Kidney capillary endothelial cell (primary cell): ENCODE measurements at regions not wholly inside any gene's neighbourhood (a gene's known extent, or its start where the extent isn't known, plus 50 kb on each side); places are given as distances from the start of the nearest gene placed in this dataset.

Source experiments
- DNase-seq: peaks from one replicate; pipeline ENCODE4 v3.0.0-alpha.2; 2018; ENCODE audit warnings: low spot score

DNA sequence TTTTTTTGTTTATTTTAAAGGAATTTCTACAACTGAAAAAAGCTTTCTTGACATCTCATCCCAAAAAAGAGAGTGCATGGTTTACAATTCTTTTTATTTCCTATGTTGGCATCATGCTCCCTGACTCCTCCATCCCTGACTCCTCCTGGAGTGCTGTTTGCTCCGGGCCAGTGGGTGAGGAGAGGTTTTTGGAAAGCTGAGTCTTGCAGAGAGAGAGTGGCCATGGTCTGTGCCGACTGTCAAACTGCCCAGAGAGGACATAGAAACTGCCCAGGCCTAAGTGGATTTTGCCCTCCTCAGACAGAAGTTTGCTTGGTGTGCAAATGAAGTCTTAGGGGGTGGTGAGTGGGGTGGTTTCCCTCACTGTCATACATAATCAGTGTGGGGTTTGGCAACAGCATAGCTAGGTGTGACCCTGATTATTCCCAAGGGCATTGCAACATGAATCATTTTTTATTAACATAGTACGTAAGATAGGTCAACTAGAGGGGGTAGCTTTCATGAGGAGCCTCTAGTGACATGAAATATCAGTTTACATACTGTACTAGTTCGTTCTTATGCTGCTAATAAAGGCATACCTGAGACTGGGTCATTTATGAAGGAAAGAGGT is 179.8 kb upstream of the UBL3 start:
- DNase-seq: no peak

DNA sequence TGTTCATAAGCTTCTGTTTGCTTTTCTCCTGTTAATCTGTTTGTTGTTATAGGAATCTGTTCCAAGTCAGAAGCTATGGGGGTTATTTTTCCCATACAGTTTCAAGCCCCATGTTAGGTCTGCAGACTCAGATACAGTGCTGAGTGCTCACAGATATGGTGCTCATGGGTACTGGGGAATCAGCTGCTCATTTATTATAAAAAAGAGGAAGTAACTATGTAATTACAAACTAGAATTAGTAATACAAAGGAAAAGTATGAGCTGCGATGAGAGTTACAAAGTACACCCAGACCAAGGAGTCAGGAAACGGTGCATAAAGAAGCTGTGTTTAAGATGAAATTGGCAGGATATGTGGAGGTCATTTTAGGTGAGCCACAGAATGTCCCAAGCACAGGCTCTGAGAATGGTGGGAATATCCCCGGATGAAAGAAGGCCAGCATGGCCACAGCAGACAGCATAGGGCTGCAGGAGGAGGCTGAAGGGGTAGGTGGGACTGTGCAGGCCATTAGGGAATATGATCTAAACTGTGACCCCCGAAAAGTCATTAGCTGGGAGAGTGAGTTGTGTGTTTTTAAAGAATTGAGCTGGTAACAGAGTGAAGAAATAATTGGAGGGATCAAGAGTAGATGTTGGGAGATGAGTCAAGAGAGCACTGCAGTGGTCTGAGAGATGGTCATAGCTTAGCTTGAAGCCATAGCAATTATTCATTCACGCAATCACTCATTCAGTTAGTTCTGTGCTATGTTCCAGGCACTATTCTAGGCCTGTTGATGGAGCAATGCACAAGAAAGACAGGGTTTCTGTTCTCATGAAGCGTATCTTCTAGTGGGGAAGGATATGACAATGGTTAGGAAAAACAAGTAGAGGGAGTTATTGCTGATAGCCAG is 177.4 kb upstream of the UBL3 start:
- no peak for DNase-seq

DNA sequence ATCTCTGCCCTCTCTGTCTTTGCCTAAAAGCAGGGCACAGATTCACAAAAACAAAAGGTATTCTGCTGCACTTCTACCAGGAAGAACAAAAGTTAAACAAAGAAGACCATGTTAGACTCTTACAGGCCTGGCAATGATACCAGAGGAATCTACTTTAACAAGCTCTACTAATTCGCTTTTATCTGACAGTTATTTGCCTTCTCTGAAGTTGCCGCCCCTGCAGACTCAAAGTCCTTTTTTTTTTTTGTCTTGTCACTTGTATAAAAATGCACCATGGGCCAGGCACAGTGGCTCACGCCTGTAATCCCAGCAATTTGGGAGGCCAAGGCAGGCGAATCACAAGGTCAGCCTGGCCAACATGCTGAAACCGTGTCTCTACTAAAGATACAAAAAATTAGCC is 176.5 kb upstream of the UBL3 start:
- no peak for DNase-seq

DNA sequence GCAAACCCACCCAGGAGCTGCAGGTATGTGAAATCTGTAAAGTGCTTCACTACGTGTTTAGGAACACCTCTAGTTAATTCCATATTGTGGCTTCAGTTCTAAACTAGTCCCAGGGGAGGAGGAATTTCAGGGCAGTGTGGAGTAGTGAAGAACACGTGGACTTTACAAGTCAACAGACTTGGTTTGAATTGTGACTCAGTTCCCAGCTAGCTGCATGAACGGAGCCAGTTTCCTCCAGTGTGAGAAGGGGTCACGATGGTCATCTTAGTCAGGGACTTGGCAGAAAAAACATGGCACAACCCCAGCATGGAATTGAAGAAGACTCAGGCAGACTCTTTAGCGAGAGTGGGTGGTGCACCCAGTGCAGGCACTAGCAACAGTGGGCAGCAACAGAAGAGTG is 175.7 kb upstream of the UBL3 start:
- peak; percentile 16 for DNase-seq

DNA sequence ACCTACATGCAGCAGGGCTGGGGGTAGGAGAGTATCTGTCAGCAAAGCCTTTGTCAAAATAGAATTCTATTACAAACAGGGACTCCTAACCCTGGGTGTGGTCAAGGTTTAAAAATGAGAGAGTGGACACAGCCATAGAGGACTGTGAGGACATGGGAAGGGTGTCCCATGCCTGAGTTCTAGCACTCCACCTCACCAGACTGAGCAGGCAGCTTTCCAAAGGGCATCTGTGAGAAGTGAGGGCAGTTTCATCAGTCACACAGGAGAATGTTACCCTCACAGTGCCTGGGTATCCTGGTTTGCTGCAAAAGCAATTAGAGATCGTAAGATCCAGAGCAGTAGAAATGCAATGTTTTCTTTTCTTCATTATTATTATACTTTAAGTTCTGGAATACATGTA is 174.9 kb upstream of the UBL3 start:
- DNase-seq: no peak

DNA sequence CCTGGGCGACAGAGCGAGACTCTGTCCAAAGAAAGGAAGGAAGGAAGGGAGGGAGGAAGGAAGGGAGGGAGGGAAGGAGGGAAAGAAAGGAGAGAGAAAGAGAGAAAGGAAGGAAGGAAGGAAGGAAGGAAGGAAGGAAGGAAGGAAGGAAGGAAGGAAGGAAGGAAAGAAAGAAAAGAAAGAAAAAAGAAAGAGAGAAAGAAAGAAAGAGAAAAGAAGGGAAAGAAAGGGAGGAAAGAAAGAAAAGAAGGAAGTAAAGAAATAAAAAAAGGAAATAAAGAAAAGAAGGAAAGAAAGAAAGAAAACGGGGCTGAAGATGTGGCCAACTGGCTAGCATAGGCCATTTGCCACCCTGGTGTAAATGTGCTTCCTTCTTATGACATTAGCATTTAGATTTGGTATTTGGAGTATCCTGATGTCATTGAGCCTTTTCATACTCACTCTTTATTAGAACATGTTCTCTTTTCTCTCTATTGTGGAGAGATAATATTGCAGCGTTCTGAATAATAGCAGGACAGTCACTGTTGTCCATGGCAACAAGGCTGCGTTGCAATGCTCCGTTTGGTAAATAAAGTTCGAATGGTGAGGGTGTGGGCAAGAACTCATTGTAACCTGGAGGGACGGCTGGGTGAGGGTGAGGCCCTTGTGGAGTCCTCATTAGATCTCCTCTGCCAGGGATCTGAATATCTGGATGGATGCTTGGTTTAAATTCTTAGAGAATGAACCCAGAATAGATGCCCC is 173.9 kb upstream of the UBL3 start:
- no peak for DNase-seq

DNA sequence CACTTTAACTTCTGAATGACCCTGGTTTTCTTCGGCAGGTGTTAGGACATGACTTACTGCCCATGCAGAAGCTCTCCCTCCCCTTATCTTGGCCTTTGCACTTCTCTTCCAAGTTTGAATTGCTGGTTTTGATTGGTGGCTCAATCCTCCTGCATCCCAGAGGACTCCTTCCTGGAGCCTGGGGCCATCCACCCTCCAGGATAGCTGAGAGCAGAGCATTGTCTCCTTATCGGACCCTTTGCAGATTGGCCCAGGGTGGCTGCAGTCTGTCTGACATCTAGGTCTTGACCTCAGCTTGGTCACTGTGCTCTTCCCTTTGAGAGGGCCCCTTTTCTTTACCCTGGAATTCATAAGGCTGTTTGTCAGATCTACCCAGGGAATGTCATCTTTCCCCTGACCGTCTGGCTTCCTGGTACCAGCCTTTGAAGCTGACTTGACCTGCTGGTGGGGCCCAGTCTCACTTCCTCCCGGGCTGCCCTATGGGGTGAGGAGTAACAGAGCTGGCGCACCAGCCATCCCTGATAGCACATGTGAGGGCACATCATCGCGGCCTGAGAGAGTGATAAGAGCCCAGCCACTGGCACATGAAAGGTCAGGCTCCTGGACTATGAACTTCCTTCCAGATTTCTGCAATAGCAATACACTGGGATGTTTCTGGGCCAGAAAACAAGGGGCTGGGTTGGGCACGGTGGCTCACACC is 172.9 kb upstream of the UBL3 start:
- DNase-seq: no peak

DNA sequence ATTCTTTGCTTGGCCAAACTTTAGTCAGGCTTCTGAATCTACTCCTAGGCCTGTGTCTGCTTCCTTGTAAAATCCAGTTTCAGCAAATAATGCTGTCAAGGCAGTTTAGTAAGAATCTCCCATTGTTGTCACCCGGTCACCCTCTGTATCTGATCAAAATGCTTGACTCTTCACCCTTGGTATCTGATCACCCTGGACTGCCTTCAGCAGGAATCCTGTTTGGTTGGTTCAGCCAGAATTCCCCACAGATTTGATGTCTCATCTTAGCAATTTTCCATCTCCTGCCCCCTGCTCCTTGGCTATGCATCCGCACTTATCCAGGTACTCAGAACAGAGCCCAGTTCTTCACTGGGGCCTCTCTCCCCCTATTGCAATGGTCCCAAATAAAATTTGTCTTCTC is 172.4 kb upstream of the UBL3 start:
- no peak for DNase-seq

DNA sequence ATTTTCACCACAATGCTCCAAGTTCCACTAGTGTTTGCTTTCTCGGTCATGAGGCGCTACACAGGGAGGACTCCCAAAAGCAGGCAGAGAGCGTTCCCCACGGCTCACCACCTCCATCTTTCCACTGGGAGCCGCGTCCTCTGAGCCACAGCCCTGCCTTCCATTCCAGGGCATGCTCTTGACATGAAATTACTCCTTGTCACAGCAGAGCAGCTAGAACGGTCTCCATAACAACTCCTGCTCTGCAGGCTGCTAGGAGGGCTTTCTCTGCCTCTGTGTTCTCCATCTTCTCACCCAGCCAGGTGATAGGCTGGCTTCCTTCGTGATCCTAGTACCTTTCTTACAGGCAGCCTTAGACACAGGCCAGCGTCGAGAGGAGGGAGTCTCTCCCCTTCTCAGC is 171.8 kb upstream of the UBL3 start:
- no peak for DNase-seq

DNA sequence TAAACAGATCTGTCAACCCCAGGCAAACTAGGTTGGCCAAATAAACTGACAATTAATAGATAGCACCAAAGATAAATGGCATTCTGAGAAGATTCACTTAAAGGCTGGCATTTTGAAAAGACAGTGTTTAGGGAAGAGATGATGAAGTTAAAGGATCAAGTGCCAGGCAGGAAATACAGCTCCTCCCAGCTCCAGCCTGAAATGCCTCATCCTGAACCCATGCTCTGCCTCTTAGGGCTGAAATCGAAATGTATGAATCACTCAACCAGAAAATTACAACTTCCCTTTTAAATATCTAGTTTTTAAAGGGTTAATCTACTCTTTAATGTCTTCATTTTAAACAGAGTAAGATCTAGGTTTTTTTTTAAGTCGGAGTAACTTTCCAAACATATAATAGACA is 171.2 kb upstream of the UBL3 start:
- DNase-seq: no peak

DNA sequence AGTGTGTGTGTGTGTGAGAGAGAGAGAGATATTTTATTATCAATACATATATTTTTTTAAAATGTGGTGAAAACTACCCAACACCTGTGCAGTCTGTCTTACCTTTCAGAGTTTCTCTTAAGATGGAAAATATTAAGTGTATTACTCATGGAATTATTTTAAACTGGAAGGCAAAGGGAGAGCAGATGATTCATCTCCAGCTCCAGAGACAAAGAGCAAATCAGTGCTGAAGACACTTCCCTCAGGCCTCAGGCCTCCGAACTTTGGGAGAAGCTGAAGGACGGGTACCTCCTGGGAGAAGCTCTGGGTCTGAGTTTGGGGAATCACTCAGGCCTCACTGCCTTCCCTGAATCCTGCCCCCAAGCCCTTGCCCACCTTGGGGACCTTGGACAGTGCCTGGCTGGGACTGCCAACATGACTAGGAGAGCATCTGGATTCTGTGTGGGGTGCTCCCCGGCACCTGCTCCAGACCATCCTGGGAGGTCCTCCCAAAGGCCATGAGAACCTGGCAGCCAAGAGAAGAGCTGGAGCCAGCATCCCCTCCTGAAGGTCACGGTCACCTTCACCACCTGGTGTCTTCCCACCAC is 170.4 kb upstream of the UBL3 start:
- no peak for DNase-seq

DNA sequence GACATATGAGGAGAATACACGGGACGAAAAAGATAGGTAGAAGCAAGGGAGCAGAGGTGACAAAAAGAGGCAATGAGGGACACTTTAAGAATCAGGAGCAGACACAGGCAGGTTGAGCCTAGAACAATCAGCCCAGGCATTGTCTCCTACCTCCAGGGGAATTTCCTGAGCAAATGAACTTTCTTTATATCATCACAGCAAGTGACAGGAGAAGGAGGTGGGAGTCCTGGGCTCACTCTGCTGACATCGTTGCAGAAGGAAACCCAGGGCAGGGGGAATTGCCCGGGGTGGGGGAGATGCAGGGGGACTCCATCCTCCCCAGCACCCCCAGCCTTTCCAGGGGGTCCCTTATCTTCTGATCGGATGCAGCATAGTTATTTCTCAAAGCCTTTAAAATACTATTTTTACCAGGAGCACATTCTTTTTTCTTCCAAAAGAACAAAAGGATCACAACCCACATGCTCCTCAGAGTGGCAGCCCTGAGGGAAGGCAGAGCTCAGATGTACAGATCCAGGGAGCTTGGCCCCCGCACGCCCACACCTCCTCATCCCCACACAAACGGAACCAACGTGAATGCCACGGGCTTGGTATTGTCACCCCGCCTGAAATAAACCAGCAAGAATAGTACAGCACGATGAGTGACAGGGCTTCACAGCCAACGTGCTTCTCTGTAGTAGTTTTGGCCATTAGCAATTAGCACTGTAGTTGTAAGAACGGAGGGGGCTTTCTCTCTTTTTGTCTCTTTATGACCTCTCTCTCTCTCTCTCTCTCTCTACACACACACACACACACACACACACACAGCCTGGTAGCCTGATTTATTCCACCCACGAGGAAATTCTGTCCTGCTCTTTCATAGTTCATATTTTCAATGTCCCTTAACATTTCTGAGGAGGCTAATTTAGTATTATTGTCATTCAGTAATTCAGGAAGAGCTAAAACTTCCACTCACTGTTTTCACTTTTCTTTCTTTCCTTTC is 169.5 kb upstream of the UBL3 start:
- DNase-seq: no peak

DNA sequence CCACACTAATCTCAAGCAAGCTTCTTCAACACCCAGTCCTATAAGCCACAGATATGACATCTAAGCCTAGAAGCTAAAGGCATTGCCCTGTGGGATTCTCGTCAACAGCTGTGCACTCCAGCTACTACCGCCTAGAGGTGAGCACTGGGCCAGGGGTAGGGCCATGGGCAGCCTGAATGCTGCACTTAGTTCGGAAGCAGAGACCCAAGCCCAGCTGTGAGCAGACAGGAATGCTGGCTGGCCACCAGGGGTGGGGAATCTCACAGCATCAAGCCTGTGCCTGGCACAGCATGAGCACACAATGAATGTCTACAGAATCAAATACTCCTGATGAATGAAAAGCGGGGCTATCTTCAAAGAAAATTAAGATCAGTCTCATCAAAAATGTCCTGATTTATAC is 167.5 kb upstream of the UBL3 start:
- DNase-seq: no peak

DNA sequence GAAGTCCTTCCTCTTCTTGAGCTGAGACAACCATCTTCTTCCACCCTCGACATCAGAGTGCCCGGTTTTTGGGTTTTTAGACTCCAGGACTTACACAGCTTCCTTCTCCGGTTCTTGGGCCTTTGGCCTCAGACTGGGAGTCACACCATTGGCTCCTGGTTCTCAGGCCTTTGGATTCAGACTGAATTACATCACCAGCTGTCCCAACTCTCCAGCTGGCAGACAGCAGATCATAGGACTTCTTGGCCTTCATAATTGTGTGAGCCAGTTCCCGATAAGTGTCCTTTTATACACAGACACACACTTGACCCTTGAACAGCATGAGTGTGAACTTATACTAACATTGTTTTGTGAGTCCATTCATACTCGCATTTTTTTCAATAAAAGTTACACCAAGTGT is 166.0 kb upstream of the UBL3 start:
- DNase-seq: no peak

DNA sequence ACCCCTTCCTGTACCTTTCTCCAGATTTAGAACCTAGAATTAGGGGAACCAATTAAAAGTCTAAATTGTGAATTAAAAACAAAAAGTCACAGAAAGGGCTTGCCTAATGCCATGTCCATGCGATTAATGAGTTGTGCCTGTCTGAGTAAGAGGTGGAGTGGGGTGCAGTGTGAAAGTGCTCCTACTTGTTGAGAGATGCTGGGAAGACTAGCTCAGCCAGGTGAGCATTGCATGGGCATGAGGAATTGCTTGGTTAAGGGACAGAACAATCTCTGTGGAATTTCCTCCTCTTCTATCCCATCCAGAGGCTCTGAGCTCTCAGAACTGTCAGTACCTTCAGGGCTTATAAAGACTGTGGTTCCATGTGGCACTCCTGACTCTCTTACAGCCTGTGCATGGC is 159.0 kb upstream of the UBL3 start:
- no peak for DNase-seq

DNA sequence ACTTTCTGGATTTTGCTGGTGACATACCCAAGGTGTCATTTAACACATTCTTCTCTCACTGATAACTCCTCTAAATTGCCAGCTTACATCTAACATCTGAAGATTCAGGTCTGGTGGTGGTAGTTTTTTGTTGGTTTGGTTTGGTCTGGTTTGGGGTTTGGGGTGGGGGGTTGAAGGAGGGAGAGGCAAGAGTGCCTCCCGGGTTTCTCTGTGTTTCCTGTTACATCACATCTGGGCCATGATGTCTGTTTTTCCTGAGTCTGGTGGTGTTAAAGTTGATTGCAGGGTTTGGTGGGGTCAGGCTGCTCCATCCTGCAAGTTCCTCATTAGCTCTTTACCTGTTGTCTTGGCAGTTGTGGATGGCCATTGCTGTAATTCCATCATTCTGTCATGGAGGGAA is 155.8 kb upstream of the UBL3 start:
- no peak for DNase-seq

DNA sequence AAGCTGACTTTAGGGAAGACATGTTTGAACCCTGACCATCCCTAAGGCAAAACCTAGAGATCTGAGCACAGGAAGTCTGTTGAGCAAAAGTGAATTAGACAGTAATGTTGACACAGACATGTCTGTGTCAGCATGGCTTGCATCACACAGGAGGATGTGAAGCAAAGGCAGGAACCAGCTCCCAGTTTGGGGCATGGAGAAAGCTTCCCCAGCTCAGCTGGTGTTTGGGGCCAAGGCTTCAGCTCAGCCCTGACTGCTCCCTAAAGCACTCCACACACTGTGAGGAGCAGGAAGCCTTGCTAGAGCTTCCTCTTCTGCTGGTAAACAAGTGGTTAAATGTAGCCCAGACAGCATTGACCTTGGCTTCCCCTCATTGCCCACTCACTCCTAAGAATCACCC is 153.8 kb upstream of the UBL3 start:
- DNase-seq: no peak

DNA sequence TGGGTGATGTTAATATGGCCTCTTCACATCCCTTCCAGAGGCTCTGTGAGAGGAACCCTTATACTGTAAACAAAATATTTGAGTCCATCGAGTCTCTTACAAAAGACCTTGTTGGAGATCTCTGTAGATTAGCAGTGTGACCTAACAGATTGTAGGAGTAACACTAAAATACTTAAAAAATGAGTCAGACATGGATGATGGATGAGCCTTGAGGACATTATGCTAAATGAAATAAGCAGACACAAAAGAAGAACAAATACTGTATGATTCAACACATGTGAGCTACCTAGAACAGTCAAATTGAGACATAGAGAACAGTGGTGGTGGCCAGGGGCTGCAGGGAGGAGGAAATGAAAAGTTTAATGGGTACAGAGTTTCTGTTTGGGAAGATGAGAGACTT is 152.2 kb upstream of the UBL3 start:
- DNase-seq: peak; percentile 48

DNA sequence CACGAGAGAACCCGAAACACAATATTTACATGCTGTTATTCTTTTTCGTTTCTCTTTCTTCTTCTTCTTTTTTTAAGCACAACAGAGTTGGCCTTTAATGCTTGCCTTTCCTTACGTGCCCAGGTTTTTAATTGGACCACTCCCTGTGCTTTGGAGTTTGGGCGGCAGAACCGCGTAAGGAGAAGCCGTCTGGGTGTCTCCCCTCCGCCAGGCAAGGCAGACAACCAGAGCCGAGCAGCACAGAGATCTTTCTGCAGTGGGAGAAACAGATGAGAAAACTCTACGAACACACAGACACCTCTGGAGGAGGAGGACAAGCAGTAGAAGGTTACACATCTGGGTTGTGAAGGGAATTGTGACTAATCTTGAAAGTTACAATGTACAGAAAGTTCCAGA is 150.0 kb upstream of the UBL3 start:
- DNase-seq: no peak

DNA sequence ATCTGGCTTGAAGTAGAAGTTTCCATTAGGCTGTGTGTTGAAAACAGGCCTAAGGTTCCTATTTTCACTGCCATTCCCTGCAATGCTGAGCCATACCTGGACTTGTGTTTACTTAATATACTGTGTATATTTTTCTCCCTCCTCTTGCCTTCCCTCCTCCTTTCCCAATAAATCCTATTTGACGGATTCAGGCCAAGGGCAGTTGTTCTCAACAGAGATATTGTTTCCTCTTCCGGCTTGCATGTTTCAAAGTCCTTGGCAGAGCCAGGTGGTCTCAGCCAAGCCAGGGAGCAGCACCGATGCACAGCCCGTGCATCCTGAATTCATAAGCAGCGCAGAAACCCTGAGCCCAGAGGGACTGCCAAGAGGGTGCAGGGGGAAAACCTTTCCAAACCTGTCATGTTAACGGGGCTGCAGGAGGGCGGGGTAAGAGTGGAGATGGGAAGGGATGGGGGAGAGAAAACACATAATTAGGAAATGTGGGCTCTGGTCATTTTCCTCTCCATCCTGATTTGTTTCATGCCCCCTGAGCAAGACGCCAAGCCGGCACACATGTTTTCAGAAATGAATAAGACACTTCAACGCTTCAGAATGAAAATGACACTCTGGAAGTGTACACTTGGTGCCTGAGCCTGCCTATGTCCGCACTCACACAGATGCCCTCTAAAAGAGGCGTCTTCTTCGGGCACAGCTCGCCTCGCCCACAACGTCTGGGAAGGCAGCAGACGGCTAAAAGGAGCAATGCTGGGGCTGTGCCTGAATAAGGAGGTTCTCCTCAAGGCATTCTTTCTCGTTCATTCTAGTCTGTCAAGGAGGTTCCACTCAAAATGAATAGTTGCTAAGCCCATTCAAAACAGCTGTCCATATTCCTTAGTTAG is 149.3 kb upstream of the UBL3 start:
- no peak for DNase-seq
